Fibroblast of skin of right quadriceps (primary cell): ENCODE measurements at regions not wholly inside any gene's neighbourhood (a gene's known extent, or its start where the extent isn't known, plus 50 kb on each side); places are given as distances from the start of the nearest gene placed in this dataset.
"Not testable (repeated sequence)": the region's sequence is repeated elsewhere in the genome, so short reads cannot be mapped to it uniquely, and the experiment has no call there.

ENCODE experiments used
- DNase-seq: peaks from one replicate; pipeline ENCODE4 v3.0.0-alpha.2; 2013

GRCh38 chr11:115664313-115664712 lies 160.1 kb upstream of the CADM1 start:
- no peak for DNase-seq

- DNase-seq, result no peak
These were observed 159.6 kb upstream of the CADM1 start for GRCh38 chr11:115663790-115664189.

- no peak for DNase-seq
These were observed 156.0 kb upstream of the CADM1 start for GRCh38 chr11:115660030-115660805.

- DNase-seq, result peak; percentile 40
These were observed 155.1 kb upstream of the CADM1 start for GRCh38 chr11:115659061-115659963.

- DNase-seq, result peak; percentile 37
These were observed 153.4 kb upstream of the CADM1 start for GRCh38 chr11:115657586-115657985.

GRCh38 chr11:115656669-115657068 lies 152.5 kb upstream of the CADM1 start:
- DNase-seq, result no peak

- no peak for DNase-seq
These were observed 151.8 kb upstream of the CADM1 start for GRCh38 chr11:115656041-115656440.

- DNase-seq, result no peak
These were observed 150.6 kb upstream of the CADM1 start for GRCh38 chr11:115654792-115655191.

GRCh38 chr11:115653926-115654325 lies 149.7 kb upstream of the CADM1 start:
- no peak for DNase-seq

GRCh38 chr11:115653076-115653475 lies 148.9 kb upstream of the CADM1 start:
- peak; percentile 34 for DNase-seq

- no peak for DNase-seq
These were observed 148.3 kb upstream of the CADM1 start for GRCh38 chr11:115652496-115652895.

- DNase-seq, result no peak
These were observed 147.9 kb upstream of the CADM1 start for GRCh38 chr11:115652094-115652493.

- no peak for DNase-seq
These were observed 145.2 kb upstream of the CADM1 start for GRCh38 chr11:115649461-115649860.

- DNase-seq, result no peak
These were observed 141.6 kb upstream of the CADM1 start for GRCh38 chr11:115645631-115646317.

GRCh38 chr11:115644856-115645255 lies 140.6 kb upstream of the CADM1 start:
- DNase-seq, result peak; percentile 38

GRCh38 chr11:115643549-115644270 lies 139.5 kb upstream of the CADM1 start:
- no peak for DNase-seq

- no peak for DNase-seq
These were observed 138.4 kb upstream of the CADM1 start for GRCh38 chr11:115642660-115643059.

GRCh38 chr11:115637599-115638241 lies 133.5 kb upstream of the CADM1 start:
- no peak for DNase-seq

- no peak for DNase-seq
These were observed 132.7 kb upstream of the CADM1 start for GRCh38 chr11:115636753-115637527.

GRCh38 chr11:115633977-115634376 lies 129.8 kb upstream of the CADM1 start:
- DNase-seq, result not testable (repeated sequence)

GRCh38 chr11:115632061-115632460 lies 127.8 kb upstream of the CADM1 start:
- DNase-seq, result no peak
